ENCODE measurements at regions not wholly inside any gene's neighbourhood (a gene's known extent, or its start where the extent isn't known, plus 50 kb on each side); places are given as distances from the start of the nearest gene placed in this dataset.

- TF ChIP-seq EZH2 (IDR thresholded peaks at IDR 0.05; ENCODE audit: insufficient read depth, low read length) (no peak), CTCF (IDR thresholded peaks at IDR 0.05; ENCODE audit: insufficient read depth, low read depth, low read length) (no peak)
Measured at GRCh38 chr5:58399951-58400350, 59.9 kb downstream of the PLK2 start.
